HG03565 (cell line): ENCODE measurements at regions not wholly inside any gene's neighbourhood (a gene's known extent, or its start where the extent isn't known, plus 50 kb on each side); places are given as distances from the start of the nearest gene placed in this dataset.

Experiments
- ATAC-seq: cut with Tn5 transposase; IDR thresholded peaks from one replicate; pipeline ENCODE4 v1.9.1; 2021; ENCODE audit warnings: mild to moderate bottlenecking, moderate library complexity; ENCODE audit not compliant: unreplicated experiment

DNA sequence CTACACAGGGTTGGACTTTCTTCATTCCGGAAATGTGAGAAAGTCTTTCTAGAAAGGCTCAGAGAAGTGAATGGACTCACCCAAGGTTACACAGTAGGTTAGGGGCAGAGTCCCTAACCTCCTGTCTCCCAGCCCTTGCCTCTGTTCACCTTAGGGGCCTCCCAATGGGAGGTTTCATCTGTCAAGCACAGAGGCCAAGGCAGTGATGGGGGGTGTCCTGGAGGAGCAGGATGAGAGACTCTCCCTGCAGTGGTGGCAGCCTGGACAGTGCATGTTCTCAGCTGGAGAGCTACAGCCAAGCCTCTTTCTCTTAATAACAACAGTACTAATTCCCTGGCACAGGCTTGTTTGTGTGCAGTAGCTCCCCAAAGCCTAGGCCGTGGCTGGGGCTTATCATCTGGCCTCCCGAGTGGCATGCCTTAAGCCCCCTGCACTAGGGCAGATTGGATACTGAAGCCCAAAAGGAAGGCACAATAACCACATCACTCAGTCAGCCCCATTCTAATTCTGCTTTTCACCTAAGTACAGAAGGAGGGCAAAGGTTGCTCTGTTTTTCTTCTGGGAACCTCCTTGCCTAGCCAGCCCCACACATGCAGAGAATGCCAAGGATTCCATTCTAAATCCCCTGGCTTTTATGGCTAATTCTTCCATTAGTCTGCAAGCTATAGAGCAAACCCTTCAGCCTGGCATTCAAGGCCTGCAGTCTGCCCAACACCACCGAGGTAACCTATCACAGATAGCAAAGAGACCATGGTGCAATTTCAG is 50.2 kb upstream of the XPA start:
- ATAC-seq: no peak

DNA sequence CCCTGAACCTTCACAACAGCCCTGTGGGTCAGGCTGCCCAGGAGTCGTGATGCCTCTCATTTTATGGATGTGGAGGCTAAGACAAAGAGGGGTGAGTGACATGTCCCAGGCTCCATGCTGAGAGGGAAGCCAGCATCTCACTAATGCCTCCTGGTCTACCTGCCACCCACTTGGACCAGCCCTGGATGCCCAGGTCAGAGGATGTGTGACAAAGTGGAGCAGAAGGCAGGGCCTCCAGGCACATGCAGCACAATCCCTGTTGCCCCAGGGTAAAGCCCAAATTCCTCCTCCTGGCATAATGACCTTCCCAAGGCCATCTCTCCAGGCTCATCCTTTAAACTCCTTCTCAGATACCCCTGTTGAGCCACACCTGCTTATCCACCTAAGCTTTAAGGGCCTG is 51.4 kb upstream of the XPA start:
- ATAC-seq: no peak

DNA sequence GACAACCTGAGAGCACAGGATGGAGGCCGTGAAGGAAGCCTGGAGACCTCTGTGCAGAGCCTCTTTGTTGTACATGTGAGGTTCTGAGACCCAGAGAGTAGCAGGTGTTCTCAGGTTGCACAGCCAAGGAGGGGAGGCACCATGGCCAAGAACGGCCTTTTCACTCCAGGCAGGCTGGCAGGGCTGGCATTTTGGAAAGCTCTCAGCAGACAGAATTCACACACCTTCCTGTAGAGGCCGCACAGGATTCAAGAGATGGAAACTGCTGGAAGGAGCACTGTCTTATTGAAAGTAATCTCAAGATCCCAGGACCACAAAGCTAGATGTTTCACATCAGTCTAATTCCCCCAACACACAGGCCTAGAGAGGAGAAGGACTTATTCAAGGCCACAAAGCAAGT is 52.8 kb upstream of the XPA start:
- ATAC-seq: no peak

DNA sequence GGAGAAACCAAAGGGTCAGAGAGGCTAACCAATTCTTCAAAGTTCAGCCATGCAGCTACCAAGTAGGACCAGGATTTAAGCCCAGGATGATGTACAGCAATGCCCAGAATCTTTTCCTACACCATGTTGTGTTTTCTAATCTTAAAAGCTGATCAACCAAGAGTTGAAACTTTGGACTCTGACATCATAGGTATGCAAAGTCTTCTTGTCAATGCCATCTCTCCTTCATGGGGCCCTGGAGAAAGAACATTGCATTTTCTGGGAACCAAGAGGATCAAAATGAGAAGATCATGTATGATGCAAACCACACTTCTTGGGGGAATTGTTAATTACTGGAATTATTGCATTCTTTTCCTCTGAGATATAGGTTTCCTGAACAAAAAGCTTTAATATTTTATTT is 54.4 kb upstream of the XPA start:
- no peak for ATAC-seq

DNA sequence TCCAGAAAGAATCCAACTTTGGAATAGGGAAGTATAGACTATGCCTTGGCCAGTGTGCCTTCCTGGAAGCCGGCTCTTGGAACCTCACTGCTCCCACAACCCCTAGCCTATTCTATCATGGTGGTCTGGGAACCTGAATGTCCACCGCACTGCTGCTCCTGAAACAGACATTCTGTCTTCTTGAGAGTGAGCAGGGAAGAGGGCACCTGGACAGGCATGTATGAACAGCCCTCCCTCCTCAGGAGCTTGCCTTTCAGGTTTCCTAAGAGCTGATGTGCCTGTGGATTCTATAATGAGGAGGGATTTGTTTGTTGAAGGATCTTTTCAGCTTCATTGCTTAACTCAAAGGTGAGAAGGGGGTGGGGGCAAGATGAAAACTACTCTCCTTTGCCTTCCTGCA is 55.1 kb upstream of the XPA start:
- no peak for ATAC-seq

DNA sequence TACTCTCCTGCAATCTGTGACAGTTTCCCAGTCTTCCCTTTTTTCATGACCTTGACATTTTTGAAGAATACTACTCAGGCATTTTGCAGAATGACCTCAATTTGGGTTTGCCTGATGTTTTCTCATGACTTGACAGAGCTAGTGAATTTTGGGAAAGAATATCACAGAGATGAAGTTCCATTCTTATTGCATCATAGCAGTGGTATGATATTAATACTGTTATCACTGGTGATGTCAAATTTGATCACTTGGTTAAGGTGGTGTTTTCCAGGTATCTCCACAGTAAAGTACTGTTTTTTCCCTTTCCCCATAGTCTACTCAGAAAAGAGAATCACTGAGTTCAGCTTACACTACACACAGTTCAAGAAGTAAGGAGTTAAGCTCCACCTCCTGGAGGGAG is 56.2 kb upstream of the XPA start:
- no peak for ATAC-seq

DNA sequence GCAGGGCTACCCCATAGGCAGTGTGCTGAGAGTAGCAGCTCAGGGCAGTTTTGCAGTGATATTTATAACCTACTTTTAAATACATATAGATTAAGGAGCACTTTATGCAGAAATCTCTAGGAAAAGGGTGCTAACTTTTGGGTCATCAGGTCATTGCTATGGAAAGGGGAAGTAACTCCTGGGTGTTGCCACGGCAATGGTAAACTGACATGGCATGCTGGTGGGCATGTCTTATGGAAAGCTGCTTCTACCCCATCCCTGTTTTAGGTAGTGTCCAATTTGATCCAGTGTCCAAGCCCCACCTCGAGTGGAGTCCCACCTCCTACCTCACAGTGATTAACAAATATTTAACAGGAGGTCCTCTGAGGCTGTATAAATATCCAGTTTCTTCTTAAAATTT is 56.8 kb upstream of the XPA start:
- ATAC-seq: no peak

DNA sequence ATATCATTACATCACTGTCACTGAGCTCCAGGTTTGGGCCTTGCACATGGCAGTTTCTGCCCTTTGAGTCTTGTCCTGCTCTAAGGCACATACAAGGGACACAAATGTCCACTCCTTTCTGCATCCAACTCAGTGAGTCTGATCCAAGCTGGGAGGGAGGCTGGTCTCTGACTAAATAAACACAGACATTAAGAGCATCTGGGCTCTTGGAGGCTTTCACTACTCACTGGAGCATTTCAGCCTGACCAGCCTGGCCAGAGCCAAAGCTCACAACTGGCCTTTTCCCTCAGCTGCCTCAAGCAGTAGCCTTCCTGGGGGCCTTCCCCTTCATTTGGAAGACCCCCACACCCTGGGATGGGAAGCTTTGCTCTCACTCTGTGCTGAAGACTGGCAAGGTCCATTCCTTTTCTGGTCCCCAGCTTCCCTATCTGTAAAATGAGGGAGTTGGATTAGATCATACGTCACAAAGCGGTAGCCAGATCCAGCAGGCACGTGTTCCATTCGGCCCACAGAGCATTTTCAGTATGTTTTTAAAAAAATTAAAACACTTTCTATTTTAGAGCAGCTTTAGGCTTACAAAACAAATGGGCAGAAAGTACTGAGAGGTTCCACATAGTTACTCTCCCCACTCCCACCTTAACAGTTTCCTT is 58.6 kb upstream of the XPA start:
- no peak for ATAC-seq

DNA sequence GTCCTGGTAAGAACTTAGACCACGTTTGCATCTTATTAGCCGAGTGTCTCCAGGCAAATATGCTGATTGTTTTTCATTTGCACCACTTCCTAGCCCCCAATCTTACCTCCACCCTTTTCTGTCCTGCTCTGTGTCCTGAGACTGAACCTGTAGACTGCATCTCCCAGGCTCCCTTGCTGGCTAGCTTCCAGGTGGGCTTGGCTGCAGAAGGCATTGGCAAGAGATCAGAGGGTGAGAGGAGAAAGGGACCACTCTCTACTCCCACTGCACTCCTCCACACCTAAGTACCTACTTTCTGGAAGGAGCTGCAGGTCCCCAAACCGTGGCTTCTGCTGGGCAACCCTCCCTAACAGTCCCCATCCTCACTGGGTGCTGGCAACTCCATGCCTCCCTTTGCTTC is 59.9 kb upstream of the XPA start:
- no peak for ATAC-seq

DNA sequence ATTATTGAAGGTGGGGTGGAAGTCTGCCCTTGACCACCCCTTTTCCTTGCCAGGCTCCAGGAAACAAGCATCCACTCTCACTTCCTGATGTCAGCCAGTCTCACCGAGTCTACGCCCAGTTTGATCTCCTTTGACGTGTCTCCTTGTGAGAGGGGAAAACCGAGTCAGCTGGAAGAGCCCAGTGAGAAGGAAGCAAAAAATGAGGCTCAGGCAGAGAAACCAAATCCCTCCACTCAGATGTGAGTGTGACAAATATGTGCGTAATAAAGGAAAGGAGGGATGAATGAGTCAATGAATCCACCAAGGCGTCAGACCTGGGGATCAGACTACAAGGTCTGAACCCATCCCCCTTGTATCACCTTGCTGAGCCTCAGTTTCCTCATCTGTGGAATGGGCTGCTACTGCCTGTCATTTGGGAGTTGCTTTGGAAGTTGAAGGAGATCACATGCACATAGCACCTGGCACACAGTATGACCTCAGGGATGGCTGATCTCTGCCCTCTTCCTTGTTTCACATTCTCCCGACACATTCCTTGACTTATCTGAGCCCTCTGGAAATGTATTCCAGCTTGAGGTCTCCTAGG is 61.3 kb upstream of the XPA start:
- no peak for ATAC-seq

DNA sequence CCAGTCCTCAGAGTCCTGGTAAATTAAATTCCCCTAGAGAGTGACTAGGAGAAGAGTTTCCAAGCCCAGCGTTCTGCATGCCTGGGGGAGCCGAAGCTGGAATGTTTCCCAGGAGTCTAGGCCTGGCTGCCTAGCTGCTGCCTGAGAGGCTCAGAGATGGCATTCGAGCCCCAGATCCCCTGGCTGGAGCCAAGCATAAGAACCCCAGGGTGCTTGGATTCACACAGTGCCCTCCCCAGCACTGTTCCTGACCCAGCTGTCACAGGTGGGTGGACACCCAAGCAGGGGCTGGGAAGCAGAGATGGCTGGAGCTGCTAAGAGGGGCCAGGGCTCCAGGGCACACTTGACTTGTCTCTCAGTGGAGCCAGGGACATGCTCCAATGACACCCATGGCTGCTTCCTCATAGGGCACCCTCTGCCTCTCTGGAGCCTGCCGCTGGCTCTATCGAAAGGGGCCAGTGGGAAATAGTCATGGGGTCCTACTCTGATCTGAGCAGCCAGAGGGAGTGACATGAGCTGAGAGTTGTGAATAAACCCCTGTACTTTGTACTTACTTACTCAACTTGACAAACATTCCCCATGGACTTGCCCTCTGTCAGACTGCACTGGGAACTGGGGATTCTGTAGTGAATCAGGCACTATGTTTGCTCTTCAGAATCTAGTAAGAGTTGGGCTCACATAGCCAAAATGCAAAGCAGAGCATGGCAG is 62.6 kb upstream of the XPA start:
- ATAC-seq: no peak

DNA sequence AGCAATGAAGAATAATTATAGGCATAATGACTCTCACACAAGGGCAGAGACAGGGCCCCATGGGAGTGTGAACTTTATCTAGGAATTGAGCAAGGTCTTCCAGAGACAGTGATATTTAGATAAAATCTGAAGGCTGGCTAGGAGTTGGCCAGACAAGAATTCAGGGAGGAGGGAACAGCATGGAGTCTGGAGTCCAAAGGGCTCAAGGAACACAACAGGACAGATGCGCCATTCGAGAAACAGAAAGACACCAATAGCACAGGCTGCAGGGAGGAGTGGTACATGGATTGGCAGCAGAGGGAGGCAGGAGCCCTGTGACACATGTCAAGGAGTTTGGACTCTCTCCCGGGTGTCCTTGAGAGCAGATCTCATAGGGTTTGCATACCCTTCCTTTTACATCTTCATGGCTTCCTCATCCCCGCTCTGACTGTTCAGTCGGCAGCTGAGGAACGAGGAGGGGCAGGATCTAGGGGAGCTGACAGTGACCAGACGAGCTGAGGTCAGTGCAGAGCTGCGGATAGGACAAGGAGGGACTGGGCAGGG is 64.0 kb upstream of the XPA start:
- ATAC-seq: no peak

DNA sequence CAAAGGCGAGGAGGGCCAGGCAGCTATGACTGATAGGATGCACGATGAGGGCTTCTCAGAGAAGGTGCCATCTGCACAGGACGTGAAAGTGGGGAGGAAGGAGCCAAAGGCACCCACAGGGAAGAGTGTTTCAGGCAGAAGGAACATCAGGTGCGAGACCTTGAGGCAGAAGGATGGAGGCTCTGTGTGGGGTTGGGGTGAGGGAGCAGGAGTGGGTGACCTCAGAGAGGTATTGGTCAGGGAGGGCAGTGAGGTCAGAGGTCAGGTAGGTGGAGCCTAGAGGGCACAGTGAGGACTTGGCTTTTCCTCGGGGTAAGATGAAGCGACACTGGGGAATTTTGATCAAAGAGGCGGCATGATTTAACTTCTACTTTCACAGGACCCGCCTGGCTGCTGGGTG is 64.7 kb upstream of the XPA start:
- ATAC-seq: no peak

DNA sequence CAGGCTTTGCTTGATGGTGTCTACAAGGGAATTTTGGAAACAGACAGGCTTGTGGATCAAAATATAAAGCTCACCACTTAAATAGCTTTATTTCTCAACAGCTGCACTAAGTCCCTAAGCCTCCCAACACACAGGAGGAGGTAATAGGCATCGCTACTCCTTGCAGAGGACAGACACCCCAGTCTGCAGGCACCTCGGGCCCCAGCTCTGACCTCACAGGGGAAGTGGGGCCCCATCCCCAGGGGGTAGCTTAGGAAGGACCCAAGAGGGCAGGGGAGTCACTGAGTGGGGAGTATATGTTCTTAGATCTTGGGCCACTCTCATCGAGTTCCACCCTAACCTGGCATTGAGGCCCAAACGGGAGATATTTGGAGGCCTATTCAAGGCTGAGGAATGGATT is 66.7 kb upstream of the XPA start:
- ATAC-seq: no peak

DNA sequence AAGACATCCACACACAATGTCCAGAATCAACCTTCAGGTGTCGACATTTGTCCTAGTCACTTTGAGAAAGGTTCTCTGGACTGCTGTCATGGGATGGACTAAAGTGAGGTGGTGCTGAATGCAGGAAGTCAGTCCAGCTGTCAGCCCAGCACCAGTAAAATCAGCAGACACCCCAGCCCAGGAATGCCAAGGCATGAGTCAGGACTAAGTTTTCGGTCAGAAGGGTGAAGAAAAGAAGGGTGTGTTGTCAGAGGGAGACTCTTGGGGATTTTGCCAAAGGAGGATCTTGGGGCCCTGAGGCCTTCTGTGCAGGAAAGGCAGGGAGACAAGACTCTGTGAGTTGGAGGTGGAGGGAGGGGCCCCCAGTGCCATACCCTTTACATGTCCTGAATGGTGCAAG is 69.0 kb upstream of the XPA start:
- ATAC-seq: no peak

DNA sequence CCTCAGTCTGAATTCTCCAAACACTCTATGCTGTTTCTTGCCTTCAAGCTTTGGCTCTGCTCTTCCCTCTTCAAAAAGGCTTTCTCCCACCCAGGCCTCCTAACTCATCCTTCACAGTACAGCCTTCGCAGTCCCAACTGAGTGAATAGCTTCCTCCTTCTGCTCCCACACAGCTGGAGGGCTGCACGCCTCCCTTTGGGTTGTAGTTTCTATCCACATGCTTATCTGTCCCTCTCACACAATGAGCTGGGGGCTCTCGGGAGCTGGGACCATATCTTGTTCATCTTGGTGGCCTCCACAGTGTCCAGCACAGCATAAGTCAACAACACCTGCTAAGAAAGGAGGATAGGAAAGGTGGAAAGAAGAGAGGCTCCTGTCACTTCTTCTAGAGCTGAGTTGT is 69.5 kb upstream of the XPA start:
- no peak for ATAC-seq

DNA sequence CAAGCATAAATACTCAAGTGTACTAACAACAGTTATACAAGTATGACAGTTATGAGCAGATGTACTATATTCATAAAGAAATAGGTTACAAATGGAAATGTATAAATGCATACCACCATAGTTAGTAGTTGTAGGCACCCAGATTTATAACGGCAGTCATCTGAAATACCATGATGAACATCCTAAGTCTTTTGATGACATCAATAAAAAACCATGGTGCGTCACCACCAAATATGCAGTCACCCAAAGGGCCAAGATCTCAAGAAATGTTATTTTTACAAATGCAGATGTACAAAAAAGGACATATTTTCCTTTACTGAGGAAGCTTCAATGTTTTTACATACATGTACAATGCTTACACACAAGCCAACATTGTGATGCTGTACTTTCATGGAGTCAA is 70.8 kb upstream of the XPA start:
- no peak for ATAC-seq

DNA sequence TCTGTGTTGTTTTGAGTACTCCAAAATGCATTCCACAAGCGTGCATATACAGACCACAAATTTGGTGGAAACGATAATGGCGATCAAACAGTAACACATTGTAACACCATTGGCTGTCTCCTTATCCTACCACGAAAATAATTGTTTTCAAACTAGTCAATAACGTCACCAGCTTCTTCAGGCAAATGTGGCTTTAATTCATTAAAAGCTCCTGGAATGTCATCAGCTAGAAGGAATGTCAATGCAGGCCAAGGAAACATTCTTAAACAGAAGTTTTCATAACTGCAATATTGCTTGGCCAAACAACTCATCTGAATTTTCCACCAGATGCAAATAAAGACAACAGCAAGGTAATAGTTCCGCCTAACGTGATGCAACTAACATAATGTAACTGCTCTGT is 71.6 kb upstream of the XPA start:
- no peak for ATAC-seq

DNA sequence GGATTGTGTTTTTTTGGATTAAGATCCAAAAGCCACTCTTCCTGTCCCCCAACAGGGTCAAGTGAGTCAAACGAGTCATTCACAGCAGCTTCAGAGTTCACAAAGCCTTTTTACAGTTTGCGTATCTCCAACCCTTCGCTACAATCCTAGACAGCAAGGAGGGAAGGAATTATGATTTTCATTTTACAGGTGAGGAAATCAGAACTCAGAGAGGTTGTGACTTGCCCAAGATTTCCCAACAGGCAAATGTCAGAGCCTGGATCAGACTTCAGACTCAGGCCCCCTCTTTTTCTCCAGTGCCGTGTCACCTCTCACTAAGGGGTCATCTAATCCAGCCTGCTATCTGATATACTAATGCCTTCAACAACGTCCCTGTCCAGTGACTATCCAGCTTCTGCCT is 72.1 kb upstream of the XPA start:
- no peak for ATAC-seq

DNA sequence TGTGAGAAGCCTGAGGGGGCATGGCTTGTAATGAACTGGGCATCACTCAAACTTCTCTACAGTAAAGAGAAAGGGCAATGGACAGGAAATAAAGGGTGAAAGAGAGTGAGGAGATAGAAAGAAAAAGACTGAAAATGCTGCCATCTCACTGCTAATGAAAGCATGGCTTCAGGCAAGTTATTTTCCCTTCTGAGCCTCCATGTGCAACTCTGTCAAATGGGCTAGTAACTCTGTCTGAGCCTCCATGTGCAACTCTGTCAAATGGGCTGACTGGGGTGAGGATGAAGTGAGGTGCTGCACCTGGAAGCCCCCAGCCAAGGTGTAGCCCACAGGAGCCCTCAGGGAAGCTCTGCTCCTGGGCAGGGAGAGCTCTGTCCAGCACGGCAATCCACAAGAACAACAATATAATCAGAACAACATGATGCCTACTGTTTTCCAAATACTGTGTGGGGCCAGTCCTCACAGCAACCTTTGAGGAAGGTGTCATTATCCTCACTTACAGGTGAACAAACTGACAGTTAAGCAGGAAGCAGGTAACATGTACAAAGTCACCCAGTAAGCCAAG is 73.8 kb upstream of the XPA start:
- no peak for ATAC-seq

DNA sequence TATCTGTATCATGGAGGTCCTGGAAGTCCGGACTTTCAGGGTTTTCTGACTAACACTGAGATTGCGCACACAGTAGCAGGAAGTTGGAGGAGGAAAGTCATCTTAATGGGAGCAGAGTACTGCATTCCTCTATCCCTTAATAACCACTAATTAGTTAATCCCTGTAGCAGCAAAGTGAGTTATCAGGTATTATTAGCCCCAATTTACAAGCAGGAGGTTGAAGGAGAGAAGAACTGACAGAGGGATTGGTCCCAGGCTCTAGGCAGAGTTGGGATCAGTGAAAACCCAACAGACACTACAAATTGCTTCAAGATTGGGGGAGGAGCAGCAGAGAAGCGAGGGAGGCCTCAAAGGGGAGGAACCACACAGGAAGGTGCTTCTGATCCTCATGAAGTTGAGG is 74.5 kb upstream of the XPA start:
- no peak for ATAC-seq
